HG02981 (cell line): ENCODE measurements at regions not wholly inside any gene's neighbourhood (a gene's known extent, or its start where the extent isn't known, plus 50 kb on each side); places are given as distances from the start of the nearest gene placed in this dataset.

Source experiments
- ATAC-seq: cut with Tn5 transposase; IDR thresholded peaks from one replicate; pipeline ENCODE4 v1.9.1; 2021; ENCODE audit warnings: mild to moderate bottlenecking, moderate library complexity; ENCODE audit not compliant: unreplicated experiment

- no peak for ATAC-seq
Measured at GRCh38 chr1:193681422-193681821, 495.0 kb upstream of the B3GALT2 start.

DNA sequence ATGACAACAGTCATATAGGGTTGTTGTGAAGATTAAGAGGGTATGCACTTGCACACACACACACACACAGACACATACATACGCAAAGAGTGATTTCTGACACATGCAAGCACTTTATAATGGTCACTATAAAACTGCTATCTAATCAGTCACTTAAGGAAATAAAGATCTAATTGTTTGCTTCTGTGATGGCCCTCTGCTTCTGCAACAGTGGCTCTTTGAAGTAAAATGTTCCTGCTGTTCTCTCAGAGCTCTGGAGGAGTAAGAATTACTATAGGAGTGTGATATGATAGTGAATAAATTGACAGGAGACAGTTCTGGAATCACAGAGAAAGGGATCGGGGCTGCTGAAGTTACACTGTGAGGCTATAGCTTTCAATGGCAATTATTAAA is 494.5 kb upstream of the B3GALT2 start:
- ATAC-seq, result no peak

GRCh38 chr1:193680247-193680923 is 494.0 kb upstream of the B3GALT2 start:
- ATAC-seq, result no peak

DNA sequence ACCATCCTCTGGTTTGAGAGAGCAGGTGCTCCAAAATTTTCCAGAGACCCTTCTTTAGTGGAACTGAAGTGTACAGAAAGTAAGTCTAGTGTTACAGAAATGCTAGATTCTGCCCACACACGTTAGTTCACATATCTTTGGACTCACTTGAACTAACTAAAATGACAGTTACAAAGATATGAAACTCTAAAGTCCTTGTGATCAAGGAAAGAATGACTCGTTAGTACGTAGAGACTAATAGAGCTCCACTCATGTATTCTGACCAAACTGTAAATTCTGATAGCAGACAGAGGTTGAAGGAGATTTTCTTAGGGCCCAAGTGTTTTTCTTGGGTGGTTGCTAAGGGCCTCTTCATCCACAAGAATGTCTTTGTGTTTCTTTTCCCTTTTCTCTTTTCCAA is 491.5 kb upstream of the B3GALT2 start:
- ATAC-seq, result no peak

- ATAC-seq, result no peak
Measured at GRCh38 chr1:193676996-193677549, 490.7 kb upstream of the B3GALT2 start.

DNA sequence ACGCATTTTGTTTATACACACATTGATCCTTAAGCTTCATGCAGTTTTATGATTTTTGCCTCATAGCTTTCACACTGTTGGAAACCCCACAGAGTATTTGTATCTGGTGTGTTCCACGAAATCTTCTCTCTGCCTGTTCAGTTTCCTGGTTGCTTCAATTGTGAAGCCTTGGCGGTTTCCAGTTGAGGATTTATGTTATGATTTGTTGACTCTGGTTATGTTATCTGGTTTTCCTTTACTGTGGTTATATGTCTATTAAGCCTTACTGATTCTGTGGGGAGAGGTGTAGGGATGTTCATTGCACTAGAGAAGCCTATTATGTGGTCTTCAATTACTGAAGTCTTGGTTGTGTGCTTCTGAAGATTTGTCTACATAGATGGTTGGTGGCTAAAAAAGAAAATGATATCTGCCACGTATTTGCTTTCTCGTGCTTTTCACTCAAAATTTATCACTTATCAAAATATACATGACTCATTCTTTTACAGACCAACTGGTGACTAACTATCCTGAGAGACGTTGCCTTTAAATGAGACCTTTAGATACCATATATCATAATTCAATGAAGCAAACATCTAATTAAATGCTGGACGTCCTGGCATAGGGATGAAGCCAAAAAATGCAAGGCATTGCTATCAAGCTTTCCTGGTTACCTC is 488.0 kb upstream of the B3GALT2 start:
- ATAC-seq, result no peak

DNA sequence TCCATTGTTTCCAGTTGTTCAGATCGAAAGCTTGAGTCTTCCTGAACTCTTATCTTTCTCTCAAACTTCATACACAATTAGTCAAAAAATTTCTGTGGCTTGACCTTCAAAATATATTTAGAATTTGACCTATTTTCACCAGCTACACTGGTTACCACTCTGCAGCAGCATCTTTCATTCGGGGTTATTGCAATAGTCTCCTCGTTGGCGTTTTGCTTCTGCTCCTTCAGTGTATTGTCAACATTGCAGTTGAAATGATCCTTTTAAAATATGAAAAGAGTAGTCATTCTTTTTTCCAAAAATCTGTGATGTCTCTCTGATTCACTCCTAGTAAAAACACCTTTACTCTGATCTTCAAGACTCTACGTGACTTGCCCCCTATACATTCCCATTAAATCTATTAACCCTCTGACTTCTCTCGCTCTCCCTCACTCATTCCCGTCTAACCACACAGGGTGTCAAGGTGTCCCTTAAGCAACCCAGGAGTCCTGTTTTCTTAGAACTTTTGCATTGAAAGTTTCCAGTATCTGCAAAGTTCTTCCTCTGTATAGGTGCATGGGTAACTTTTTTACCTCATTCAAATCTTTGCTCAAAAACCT is 480.2 kb upstream of the B3GALT2 start:
- ATAC-seq, result no peak

- ATAC-seq, result no peak
Measured at GRCh38 chr1:193663965-193664364, 477.6 kb upstream of the B3GALT2 start.

- ATAC-seq, result no peak
Measured at GRCh38 chr1:193662030-193662429, 475.6 kb upstream of the B3GALT2 start.

GRCh38 chr1:193661385-193661784 is 475.0 kb upstream of the B3GALT2 start:
- ATAC-seq, result no peak

DNA sequence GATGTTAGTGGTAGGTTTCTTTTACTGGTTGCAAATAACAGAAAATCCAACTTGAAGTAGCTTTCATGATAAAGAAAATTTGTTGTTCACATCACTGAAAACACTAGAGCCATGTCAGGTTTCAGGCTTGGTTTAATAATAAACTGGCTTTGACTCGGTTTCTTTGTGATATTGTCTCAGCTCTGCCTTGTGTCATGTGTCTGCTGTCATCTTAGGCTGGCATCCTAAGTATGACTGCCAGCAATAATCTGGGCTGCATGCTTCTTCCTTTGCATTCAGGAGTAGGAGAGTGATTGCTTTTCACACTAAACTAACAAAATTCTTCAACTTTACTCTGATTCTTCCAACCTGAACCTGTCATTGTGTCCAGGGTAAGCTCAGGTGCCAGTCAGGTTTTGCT is 474.0 kb upstream of the B3GALT2 start:
- no peak for ATAC-seq

- ATAC-seq, result no peak
Measured at GRCh38 chr1:193658691-193659090, 472.3 kb upstream of the B3GALT2 start.

- no peak for ATAC-seq
Measured at GRCh38 chr1:193658081-193658480, 471.7 kb upstream of the B3GALT2 start.

DNA sequence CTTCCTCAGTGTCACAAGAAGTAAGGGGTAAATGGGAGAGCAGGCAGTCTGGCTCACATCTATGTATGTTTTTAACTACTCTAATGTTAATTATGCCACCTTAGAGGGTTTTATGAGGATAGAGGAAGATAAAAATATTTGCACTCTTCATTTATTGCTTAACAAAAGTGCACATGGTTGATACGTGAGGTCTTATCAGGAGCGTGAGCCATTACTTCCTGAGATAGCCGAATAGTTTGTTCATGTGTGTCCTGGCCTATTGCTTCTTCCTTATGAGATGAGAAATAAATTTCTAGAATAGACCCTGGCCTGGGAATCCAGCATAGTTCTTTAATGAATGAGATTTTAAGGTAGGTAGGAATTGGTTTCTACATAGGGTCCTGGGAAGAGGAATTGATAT is 471.1 kb upstream of the B3GALT2 start:
- ATAC-seq, result no peak

DNA sequence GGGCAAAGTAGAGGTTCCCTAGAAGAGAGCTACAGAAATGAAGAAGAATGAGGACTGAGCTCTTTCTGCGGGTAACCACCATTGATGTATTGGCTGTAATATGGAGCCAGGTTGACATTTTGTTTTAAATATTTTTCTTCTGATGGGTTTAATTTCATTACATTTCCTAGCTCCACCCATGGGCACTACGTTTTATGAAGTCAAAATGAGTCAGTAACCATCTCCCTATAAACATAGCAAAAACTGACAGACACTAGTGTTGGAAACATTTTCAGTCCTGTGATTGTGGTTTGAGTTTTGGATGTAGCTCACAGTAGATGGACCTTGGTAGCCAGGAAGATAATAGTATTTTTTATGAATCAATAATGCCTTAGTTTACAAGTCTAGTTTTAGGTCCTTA is 470.4 kb upstream of the B3GALT2 start:
- no peak for ATAC-seq

GRCh38 chr1:193654951-193655735 is 468.7 kb upstream of the B3GALT2 start:
- no peak for ATAC-seq

DNA sequence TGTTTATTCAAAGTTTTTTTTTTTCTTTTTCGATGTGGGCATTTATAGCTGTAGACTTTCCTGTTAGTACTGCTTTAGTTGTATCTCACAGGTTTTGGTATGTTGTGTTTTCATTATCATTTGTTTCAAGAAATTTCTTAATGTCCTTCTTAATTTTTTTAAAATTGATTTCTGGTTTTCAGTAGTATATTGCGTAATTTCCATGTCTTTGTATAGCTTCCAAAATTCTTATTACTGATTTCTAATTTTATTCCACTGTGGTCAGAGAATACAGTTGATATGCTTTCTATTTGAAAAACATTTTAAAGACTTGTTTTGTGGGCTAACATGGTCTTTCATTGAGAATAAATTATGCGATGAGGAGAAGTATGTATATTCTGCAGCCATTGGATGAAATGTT is 463.2 kb upstream of the B3GALT2 start:
- ATAC-seq, result no peak

DNA sequence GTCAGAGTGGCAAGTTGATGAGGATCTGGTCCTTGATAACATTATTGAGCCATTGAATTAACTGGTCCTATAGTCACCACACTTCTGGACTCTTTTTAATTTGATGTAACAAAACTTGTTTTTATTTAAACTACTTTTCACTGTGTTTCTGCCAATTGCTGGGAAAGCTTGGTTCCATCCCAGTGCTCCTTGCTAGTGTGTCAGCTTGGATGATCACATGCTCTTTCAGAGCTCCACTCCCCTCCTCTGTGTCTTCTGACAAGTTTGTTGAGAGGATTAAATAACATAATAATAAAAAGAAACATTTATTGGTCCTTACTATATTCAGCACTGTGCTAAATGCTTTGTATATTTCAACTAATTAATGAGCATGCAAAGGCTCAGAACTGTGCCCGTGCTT is 448.5 kb upstream of the B3GALT2 start:
- ATAC-seq, result no peak

- no peak for ATAC-seq
Measured at GRCh38 chr1:193634470-193634869, 448.1 kb upstream of the B3GALT2 start.

- no peak for ATAC-seq
Measured at GRCh38 chr1:193633991-193634390, 447.6 kb upstream of the B3GALT2 start.

GRCh38 chr1:193633093-193633492 is 446.7 kb upstream of the B3GALT2 start:
- ATAC-seq, result no peak
